Body of pancreas (tissue), 4 donors: ENCODE measurements at regions not wholly inside any gene's neighbourhood (a gene's known extent, or its start where the extent isn't known, plus 50 kb on each side); places are given as distances from the start of the nearest gene placed in this dataset.

Source experiments
- CTCF ChIP-seq, 7 experiments: fragments of 450-650 bp in 4 of 7; fragments of 200-600 bp in 3 of 7; sonication (generic) in 3 of 7; IDR thresholded peaks; one replicate each; pipeline ENCODE4 v1.5.1; 2016 to 2019; ENCODE audit warnings: antibody characterized with exemption in 7 of 7
- POLR2A ChIP-seq, 3 donors: fragments of 450-650 bp; IDR thresholded peaks; one replicate each; pipeline ENCODE4 v1.6.1; 2016; ENCODE audit warnings: antibody characterized with exemption in 3 of 3, mild to moderate bottlenecking in 2 of 3

GRCh38 chr1:60341274-60341673 lies 267.7 kb upstream of the C1orf87 start:
- TF ChIP-seq CTCF (IDR thresholded peaks at IDR 0.05) (no peak), POLR2A (IDR thresholded peaks at IDR 0.05) (no peak)
